ENCODE measurements at regions not wholly inside any gene's neighbourhood (a gene's known extent, or its start where the extent isn't known, plus 50 kb on each side); places are given as distances from the start of the nearest gene placed in this dataset.

- no peak for DNase-seq
Measured at GRCh38 chr1:5455651-5456050, 536.6 kb downstream of the NPHP4 start.

GRCh38 chr1:5455056-5455455 lies 537.2 kb downstream of the NPHP4 start:
- no peak for DNase-seq

- DNase-seq: no peak
Measured at GRCh38 chr1:5453347-5453746, 538.9 kb downstream of the NPHP4 start.

GRCh38 chr1:5451671-5452070 lies 540.6 kb downstream of the NPHP4 start:
- DNase-seq: no peak

GRCh38 chr1:5448486-5448885 lies 543.7 kb downstream of the NPHP4 start:
- DNase-seq: no peak

GRCh38 chr1:5447503-5447960 lies 544.7 kb downstream of the NPHP4 start:
- DNase-seq: no peak

GRCh38 chr1:5444396-5444795 lies 547.8 kb downstream of the NPHP4 start:
- DNase-seq: no peak

- no peak for DNase-seq
Measured at GRCh38 chr1:5436808-5437207, 555.4 kb downstream of the NPHP4 start.

GRCh38 chr1:5435414-5435813 lies 556.8 kb downstream of the NPHP4 start:
- no peak for DNase-seq

GRCh38 chr1:5432436-5432835 lies 559.8 kb downstream of the NPHP4 start:
- no peak for DNase-seq

GRCh38 chr1:5430911-5431697 lies 561.1 kb downstream of the NPHP4 start:
- DNase-seq: no peak

GRCh38 chr1:5430136-5430535 lies 562.1 kb downstream of the NPHP4 start:
- DNase-seq: no peak

- DNase-seq: no peak
Measured at GRCh38 chr1:5428351-5428750, 563.9 kb downstream of the NPHP4 start.

- DNase-seq: no peak
Measured at GRCh38 chr1:5427026-5427613, 565.1 kb downstream of the NPHP4 start.

GRCh38 chr1:5424802-5425703 lies 567.2 kb downstream of the NPHP4 start:
- no peak for DNase-seq

- peak; percentile 21 for DNase-seq
Measured at GRCh38 chr1:5423109-5423508, 569.1 kb downstream of the NPHP4 start.

GRCh38 chr1:5419501-5419900 lies 572.7 kb downstream of the NPHP4 start:
- DNase-seq: no peak

- no peak for DNase-seq
Measured at GRCh38 chr1:5416518-5416917, 575.7 kb downstream of the NPHP4 start.

- DNase-seq: no peak
Measured at GRCh38 chr1:5415606-5416005, 576.6 kb downstream of the NPHP4 start.

GRCh38 chr1:5410652-5411051 lies 581.6 kb downstream of the NPHP4 start:
- no peak for DNase-seq

GRCh38 chr1:5408401-5408800 lies 583.8 kb downstream of the NPHP4 start:
- no peak for DNase-seq

- DNase-seq: no peak
Measured at GRCh38 chr1:5405263-5405662, 587.0 kb downstream of the NPHP4 start.

- no peak for DNase-seq
Measured at GRCh38 chr1:5404412-5405203, 587.6 kb downstream of the NPHP4 start.

Measured in activated naive CD4-positive, alpha-beta T cell treated with anti-CD3 and anti-CD28 coated beads, Interleukin-2, amount 50 U/mL, for 16 hours (primary cell).